ENCODE measurements at regions not wholly inside any gene's neighbourhood (a gene's known extent, or its start where the extent isn't known, plus 50 kb on each side); places are given as distances from the start of the nearest gene placed in this dataset.

DNA sequence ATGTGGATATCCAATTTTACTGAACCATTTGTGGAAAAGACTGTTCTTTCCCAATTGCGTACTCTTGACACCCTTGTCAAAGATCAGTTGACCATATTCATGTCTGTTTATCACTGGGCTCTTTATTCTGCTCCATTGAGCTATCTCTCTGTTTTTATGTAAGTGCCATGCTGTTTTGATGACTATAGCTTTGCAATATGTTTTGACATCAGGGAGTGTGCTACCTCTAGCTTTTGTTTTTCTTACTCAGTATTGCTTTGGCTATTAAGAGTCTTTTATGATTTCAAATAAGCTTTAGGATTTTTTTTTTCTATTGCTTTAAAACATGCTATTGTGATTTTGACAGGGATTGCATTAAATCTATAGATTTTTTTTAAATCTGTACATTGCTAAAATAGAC is 194.3 kb downstream of the SNAPC1 start:
- no peaks in the 10 kb centered on the region for H3K36me3 ChIP-seq (ENCODE audit: control insufficient read depth, insufficient read depth, low read length)

DNA sequence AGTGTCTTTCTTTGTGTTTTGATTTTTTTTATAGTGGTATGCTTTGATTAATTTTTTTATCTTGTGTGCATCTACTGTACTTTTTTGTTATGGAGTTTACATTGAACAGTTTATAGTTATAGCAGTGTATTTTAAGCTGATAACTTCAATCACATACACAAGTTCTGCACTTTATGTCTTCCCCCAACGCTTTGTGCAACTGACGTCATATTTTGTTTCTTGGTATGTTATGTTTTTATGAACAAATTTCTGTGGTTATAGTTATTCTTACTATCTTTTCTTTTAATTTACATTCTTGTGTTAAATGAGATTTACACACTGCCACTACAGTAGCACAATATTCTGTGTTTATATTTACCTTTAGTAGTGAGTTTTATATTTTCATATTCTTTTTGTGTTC is 197.1 kb downstream of the SNAPC1 start:
- Histone ChIP-seq H3K36me3 (ENCODE audit: control insufficient read depth, insufficient read depth, low read length) (no peaks in the 10 kb centered on the region), H3K4me3 (replicated peaks; ENCODE audit: low read depth, low read length) (no peak overlapping the region), H3K27me3 (replicated peaks; ENCODE audit: control insufficient read depth, insufficient read depth, low read length) (no peaks in the 10 kb centered on the region)
- no peak for DNase-seq (ENCODE audit: extremely low read depth, insufficient read length)
- TF ChIP-seq, protein P1, sequence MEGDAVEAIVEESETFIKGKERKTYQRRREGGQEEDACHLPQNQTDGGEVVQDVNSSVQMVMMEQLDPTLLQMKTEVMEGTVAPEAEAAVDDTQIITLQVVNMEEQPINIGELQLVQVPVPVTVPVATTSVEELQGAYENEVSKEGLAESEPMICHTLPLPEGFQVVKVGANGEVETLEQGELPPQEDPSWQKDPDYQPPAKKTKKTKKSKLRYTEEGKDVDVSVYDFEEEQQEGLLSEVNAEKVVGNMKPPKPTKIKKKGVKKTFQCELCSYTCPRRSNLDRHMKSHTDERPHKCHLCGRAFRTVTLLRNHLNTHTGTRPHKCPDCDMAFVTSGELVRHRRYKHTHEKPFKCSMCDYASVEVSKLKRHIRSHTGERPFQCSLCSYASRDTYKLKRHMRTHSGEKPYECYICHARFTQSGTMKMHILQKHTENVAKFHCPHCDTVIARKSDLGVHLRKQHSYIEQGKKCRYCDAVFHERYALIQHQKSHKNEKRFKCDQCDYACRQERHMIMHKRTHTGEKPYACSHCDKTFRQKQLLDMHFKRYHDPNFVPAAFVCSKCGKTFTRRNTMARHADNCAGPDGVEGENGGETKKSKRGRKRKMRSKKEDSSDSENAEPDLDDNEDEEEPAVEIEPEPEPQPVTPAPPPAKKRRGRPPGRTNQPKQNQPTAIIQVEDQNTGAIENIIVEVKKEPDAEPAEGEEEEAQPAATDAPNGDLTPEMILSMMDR (IDR thresholded peaks at IDR 0.05; ENCODE audit: insufficient read depth, low read length, poor library complexity, severe bottlenecking): no peak

More for the DNA sequence above, 194.3 kb downstream of the SNAPC1 start:
- TF ChIP-seq, protein P1 (IDR thresholded peaks at IDR 0.05; ENCODE audit: insufficient read depth, low read length, poor library complexity, severe bottlenecking): no peak
- H3K4me3 ChIP-seq (replicated peaks; ENCODE audit: low read depth, low read length): no peak overlapping the region
- no peaks in the 10 kb centered on the region; the same call in 1 of the 2 replicates for H3K27me3 ChIP-seq (replicated peaks; ENCODE audit: control insufficient read depth, insufficient read depth, low read length)
- no peak for DNase-seq (ENCODE audit: extremely low read depth, insufficient read length)

DNA sequence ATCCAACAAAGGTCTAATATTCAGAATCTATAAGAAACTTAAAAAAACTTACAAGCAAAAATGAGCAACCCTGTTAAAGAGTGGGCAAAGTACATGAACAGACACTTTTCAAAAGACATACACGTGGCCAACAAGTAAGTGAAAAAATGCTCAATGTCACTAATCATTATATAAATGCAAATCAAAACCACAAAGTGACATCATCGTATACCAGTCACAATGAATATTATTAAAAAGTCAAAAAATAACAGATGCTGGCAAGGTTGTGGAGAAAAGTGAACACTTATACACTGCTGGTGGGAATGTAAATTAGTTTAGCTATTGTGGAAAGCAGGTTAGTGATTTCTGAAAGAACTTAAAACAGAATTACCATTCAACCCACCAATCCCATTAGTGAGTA is 199.1 kb downstream of the SNAPC1 start:
- no peak for DNase-seq (ENCODE audit: extremely low read depth, insufficient read length)
- TF ChIP-seq, protein P1 (IDR thresholded peaks at IDR 0.05; ENCODE audit: insufficient read depth, low read length, poor library complexity, severe bottlenecking): no peak
- no peak overlapping the region for H3K4me3 ChIP-seq (replicated peaks; ENCODE audit: low read depth, low read length)
- no peaks in the 10 kb centered on the region for H3K27me3 ChIP-seq (replicated peaks; ENCODE audit: control insufficient read depth, insufficient read depth, low read length)
- no peaks in the 10 kb centered on the region for H3K36me3 ChIP-seq (ENCODE audit: control insufficient read depth, insufficient read depth, low read length)

DNA sequence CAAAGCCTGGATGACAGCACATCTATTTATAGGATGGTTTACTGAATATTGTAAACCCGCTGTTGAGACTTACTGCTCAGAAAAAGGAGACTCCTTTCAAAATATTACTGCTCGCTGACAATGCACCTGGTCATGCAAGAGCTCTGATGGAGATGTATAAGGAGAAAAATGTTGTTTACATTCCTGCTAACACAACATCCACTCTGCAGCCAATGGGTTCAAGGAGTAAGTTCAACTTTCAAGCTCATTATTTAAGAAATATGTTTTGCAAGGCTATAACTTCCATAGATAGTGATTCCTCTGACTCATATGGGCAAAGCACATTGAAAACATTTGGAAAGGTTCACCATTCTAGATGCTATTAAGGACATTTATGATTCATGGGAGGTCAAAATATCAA is 201.7 kb downstream of the SNAPC1 start:
- H3K36me3 ChIP-seq (ENCODE audit: control insufficient read depth, insufficient read depth, low read length): no peaks in the 10 kb centered on the region
- TF ChIP-seq, protein P1 (IDR thresholded peaks at IDR 0.05; ENCODE audit: insufficient read depth, low read length, poor library complexity, severe bottlenecking): no peak
- no peaks in the 10 kb centered on the region for H3K27me3 ChIP-seq (replicated peaks; ENCODE audit: control insufficient read depth, insufficient read depth, low read length)
- no peak overlapping the region for H3K4me3 ChIP-seq (replicated peaks; ENCODE audit: low read depth, low read length)
- no peak for DNase-seq (ENCODE audit: extremely low read depth, insufficient read length)

DNA sequence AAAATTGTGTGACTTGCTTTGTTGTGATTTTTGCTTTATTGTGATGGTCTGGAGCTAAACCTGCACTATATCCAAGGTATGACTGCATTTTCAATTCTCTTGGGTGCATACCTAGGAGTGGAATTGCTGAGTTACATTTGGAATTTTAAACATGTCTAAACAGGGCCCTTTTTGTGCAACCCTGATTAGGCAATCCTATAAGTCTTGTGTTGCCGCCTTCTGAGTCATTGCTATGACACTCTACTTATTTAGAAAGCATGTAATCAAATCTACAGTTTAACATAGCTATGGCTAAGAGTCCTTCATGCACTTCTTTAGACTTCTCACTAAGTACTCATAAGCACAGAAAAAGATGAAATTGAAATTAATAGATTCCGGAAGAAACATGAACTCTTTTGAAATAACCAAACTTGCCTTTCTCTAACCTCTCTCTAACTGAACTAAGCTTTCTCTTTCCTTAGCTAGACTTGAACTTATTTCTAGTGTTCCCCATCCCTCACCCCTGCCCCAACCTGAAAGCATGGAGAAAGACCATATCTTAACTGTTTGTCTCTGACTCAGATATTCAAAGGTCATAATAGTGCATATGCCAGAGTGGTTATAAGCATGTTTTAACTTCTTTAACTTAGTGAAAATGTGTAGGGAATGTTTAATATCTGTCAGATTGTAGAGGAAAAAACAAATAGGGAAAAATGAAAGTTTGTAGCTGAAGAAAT is 203.0 kb downstream of the SNAPC1 start:
- no peaks in the 10 kb centered on the region for H3K27me3 ChIP-seq (replicated peaks; ENCODE audit: control insufficient read depth, insufficient read depth, low read length)
- TF ChIP-seq, protein P1 (IDR thresholded peaks at IDR 0.05; ENCODE audit: insufficient read depth, low read length, poor library complexity, severe bottlenecking): no peak
- H3K4me3 ChIP-seq (replicated peaks; ENCODE audit: low read depth, low read length): no peak overlapping the region
- no peaks in the 10 kb centered on the region for H3K36me3 ChIP-seq (ENCODE audit: control insufficient read depth, insufficient read depth, low read length)
- DNase-seq (ENCODE audit: extremely low read depth, insufficient read length): no peak

DNA sequence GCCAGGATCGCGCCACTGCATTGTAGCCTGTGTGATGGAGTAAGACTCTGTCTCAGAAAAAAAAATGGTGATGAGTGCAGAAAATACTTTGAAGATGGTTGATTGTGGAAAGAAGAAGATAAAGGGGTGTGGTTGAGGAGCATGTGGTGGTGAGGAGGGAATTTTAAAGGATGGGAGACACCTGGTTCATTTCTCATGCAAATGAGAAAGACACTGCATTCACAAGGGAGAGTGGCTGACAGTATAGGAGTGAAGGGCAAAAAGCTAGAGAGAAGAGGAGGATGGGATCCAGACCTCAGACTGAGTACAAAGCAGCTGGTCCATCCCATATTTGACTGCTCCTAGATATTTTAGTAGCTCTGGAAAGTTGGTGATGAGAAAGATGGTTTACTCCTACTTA is 206.0 kb downstream of the SNAPC1 start:
- H3K4me3 ChIP-seq (replicated peaks; ENCODE audit: low read depth, low read length): no peak overlapping the region
- no peak for DNase-seq (ENCODE audit: extremely low read depth, insufficient read length)
- TF ChIP-seq, protein P1 (IDR thresholded peaks at IDR 0.05; ENCODE audit: insufficient read depth, low read length, poor library complexity, severe bottlenecking): no peak
- no peaks in the 10 kb centered on the region for H3K36me3 ChIP-seq (ENCODE audit: control insufficient read depth, insufficient read depth, low read length)
- no peaks in the 10 kb centered on the region for H3K27me3 ChIP-seq (replicated peaks; ENCODE audit: control insufficient read depth, insufficient read depth, low read length)

Measured in GM06990 (cell line).